ENCODE measurements at regions not wholly inside any gene's neighbourhood (a gene's known extent, or its start where the extent isn't known, plus 50 kb on each side); places are given as distances from the start of the nearest gene placed in this dataset.

- TF ChIP-seq ARID4B (CRISPR knock-in tag; IDR thresholded peaks at IDR 0.05; ENCODE audit: borderline replicate concordance) = no peak
- TF ChIP-seq FOXP1 (CRISPR knock-in tag; IDR thresholded peaks at IDR 0.05; ENCODE audit: borderline replicate concordance) = no peak
- TF ChIP-seq CREB1 (CRISPR knock-in tag; IDR thresholded peaks at IDR 0.05) = no peak
- TF ChIP-seq OVOL2 (CRISPR knock-in tag; IDR thresholded peaks at IDR 0.05; ENCODE audit: borderline replicate concordance) = no peak
- no peak for TF ChIP-seq TCF7 (CRISPR knock-in tag; IDR thresholded peaks at IDR 0.05; ENCODE audit: low read depth)
- no peak for TF ChIP-seq SP1 (CRISPR knock-in tag; conservative IDR thresholded peaks at IDR 0.05)
- no peak for TF ChIP-seq ZNF121 (CRISPR knock-in tag; IDR thresholded peaks at IDR 0.05)
Measured at GRCh38 chrX:42533761-42534160, 244.2 kb downstream of the PPP1R2C start (continued).

- no peak for DNase-seq (ENCODE audit: low spot score)
- Mint-ChIP-seq H3K36me3 (no peaks in the 10 kb centered on the region), H3K27me3 (ENCODE audit: low read depth) (no peaks in the 10 kb centered on the region), H3K4me3 (no peak overlapping the region), H3K27ac (no peak overlapping the region), H3K4me1 (peaks cover 4% of the 10 kb centered on the region; the same call in 1 of the 2 replicates), H3K9me3 (peaks cover 7% of the 10 kb centered on the region)
- POLR2A ChIA-PET = no interaction called here
- ATAC-seq = no peak
- no peak for TF ChIP-seq SP1 (CRISPR knock-in tag; conservative IDR thresholded peaks at IDR 0.05)
- no peak for TF ChIP-seq NFE2L1 (CRISPR knock-in tag; IDR thresholded peaks at IDR 0.05)
- no peak for TF ChIP-seq SMAD4 (CRISPR knock-in tag; IDR thresholded peaks at IDR 0.05)
- no peak for TF ChIP-seq SOX15 (CRISPR knock-in tag; IDR thresholded peaks at IDR 0.05)
- no peak for TF ChIP-seq NR3C1 (CRISPR knock-in tag; conservative IDR thresholded peaks at IDR 0.05; ENCODE audit: low read depth)
- no peak for TF ChIP-seq NFATC4 (CRISPR knock-in tag; IDR thresholded peaks at IDR 0.05)
- CTCF ChIA-PET = interaction anchor here (1.3 kb wide), 1 partner anchor 750 kb away, joined by 3 read pairs; no protein-coding TSS in a partner anchor
Measured at GRCh38 chrX:42531441-42531840, 246.5 kb downstream of the PPP1R2C start.

DNA sequence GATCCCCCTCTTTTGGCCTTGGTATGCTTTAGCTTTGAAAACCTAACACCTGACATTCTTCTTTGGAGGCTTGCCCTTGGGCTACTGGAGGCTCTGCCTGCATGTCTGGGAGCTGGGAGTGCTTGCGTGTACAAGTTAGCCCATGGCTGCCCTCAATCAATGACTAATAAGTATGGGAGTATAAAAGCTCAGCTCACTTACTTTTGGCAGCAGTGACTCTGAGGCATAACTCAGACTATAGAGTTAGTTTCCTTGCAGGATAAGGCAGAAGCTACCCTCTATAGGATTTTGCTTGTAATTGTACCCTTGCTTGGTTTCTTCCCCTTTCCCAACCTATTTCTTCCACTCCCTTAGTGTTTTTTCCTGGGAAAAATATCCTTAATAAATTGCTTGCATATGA, 247.9 kb downstream of the PPP1R2C start:
- Mint-ChIP-seq H3K9me3 (peaks cover 7% of the 10 kb centered on the region), H3K27me3 (ENCODE audit: low read depth) (no peaks in the 10 kb centered on the region), H3K27ac (no peak overlapping the region), H3K4me3 (no peak overlapping the region), H3K36me3 (no peaks in the 10 kb centered on the region), H3K4me1 (peaks cover 4% of the 10 kb centered on the region; the same call in 1 of the 2 replicates)
- ChIA-PET POLR2A (no interaction called here), CTCF (interaction anchor here (0.9 kb wide), 1 partner anchor 732 kb away, joined by 4 read pairs; no protein-coding TSS in a partner anchor)
- TF ChIP-seq, protein P1, sequence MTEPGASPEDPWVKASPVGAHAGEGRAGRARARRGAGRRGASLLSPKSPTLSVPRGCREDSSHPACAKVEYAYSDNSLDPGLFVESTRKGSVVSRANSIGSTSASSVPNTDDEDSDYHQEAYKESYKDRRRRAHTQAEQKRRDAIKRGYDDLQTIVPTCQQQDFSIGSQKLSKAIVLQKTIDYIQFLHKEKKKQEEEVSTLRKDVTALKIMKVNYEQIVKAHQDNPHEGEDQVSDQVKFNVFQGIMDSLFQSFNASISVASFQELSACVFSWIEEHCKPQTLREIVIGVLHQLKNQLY (CRISPR knock-in tag; IDR thresholded peaks at IDR 0.05) = no peak
- TF ChIP-seq SMAD3 (CRISPR knock-in tag; IDR thresholded peaks at IDR 0.05; ENCODE audit: borderline replicate concordance) (no peak), ZNF263 (CRISPR knock-in tag; IDR thresholded peaks at IDR 0.05; ENCODE audit: low read depth) (no peak), PRDM15 (CRISPR knock-in tag; IDR thresholded peaks at IDR 0.05) (no peak), ETV6 (CRISPR knock-in tag; IDR thresholded peaks at IDR 0.05) (no peak), PREB (CRISPR knock-in tag; IDR thresholded peaks at IDR 0.05; ENCODE audit: borderline replicate concordance) (no peak), SP1 (CRISPR knock-in tag; conservative IDR thresholded peaks at IDR 0.05) (no peak), NR3C1 (CRISPR knock-in tag; conservative IDR thresholded peaks at IDR 0.05; ENCODE audit: low read depth) (no peak), ZNF219 (CRISPR knock-in tag; IDR thresholded peaks at IDR 0.05; ENCODE audit: borderline replicate concordance) (no peak), TEAD1 (CRISPR knock-in tag; IDR thresholded peaks at IDR 0.05) (no peak)
- TF ChIP-seq, protein P2, sequence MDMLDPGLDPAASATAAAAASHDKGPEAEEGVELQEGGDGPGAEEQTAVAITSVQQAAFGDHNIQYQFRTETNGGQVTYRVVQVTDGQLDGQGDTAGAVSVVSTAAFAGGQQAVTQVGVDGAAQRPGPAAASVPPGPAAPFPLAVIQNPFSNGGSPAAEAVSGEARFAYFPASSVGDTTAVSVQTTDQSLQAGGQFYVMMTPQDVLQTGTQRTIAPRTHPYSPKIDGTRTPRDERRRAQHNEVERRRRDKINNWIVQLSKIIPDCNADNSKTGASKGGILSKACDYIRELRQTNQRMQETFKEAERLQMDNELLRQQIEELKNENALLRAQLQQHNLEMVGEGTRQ (CRISPR knock-in tag; IDR thresholded peaks at IDR 0.05) = no peak
- no peak for ATAC-seq
- DNase-seq (ENCODE audit: low spot score) = no peak

All from WTC11 (cell line).